ENCODE measurements at regions not wholly inside any gene's neighbourhood (a gene's known extent, or its start where the extent isn't known, plus 50 kb on each side); places are given as distances from the start of the nearest gene placed in this dataset.

DNA sequence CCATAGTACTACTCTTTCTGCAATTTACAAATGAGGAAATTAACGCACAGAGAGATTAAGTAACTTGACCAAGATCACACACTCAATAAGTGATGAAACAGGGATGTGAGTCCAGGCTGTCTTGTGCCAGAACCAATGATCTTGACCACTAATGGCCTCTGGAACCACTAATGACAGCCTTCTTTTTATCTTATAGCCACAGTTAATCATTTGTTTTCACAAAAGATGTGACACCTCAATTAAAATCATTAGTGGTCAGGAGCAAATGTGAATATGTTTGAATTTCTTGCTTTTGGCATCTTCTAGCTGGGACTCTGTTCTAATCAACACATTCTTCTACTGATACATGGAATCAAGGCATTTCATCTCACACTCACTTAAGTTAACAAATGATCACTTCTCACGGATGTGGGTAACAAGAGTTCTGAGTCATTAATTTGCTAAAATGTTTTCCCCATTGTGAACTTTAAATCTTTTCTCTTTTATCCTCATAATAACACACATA, 102.7 kb upstream of the CD180 start:
- TF ChIP-seq, protein P1, sequence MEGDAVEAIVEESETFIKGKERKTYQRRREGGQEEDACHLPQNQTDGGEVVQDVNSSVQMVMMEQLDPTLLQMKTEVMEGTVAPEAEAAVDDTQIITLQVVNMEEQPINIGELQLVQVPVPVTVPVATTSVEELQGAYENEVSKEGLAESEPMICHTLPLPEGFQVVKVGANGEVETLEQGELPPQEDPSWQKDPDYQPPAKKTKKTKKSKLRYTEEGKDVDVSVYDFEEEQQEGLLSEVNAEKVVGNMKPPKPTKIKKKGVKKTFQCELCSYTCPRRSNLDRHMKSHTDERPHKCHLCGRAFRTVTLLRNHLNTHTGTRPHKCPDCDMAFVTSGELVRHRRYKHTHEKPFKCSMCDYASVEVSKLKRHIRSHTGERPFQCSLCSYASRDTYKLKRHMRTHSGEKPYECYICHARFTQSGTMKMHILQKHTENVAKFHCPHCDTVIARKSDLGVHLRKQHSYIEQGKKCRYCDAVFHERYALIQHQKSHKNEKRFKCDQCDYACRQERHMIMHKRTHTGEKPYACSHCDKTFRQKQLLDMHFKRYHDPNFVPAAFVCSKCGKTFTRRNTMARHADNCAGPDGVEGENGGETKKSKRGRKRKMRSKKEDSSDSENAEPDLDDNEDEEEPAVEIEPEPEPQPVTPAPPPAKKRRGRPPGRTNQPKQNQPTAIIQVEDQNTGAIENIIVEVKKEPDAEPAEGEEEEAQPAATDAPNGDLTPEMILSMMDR (IDR thresholded peaks at IDR 0.05), result no peak
- Histone ChIP-seq H3K4me3 (no peak overlapping the region), H3K27me3 (replicated peaks; ENCODE audit: insufficient read depth) (no peaks in the 10 kb centered on the region), H3K27ac (no peak overlapping the region), H3K4me1 (ENCODE audit: control insufficient read depth in 1 of 2, low read depth in 2 of 2) (peaks cover 28 to 38% of the 10 kb centered on the region in 2 donors), H3K9me3 (no peaks in the 10 kb centered on the region), H3K36me3 (no peaks in the 10 kb centered on the region)
- ATAC-seq (ENCODE audit: insufficient number of reproducible peaks, low FRiP score, low read depth) (no peak), DNase-seq (ENCODE audit: low spot score) (no peak)

DNA sequence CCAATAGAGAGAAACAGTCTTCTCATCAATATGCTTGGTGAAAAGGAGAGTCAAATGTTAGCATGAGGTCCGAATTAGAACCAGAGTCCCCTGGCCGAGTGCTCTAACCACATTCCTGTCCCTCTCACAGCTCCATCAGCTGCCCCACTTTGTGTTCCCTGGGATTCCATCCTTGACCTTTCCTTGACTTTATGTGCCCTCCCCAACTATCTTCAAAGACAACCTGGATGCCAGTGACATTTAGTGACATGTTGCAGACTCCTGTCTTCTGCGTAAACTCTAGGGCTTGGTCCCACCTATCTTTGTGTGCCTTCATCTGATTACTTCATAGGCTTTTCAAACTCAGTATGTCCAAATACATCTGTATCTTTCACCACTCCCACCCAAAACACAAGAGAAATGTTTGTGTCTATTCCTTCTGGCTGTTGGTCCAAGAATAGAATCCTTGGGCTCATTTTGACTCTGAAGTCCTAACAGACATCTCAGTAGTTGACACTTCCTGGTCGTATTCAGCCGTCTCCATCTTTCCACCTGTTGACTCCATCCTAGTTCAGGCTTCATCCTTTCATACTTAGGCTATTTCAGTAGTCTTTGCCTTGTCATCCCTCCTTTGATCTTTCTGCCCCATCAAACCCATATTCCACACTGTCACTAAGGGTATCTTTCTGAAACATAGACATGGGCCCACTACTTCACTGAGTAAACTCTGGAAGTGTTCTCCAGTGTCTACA, 101.4 kb upstream of the CD180 start:
- no peaks in the 10 kb centered on the region for H3K27me3 ChIP-seq (replicated peaks; ENCODE audit: insufficient read depth)
- H3K4me1 ChIP-seq (ENCODE audit: control insufficient read depth in 1 of 2, low read depth in 2 of 2), result peaks cover 24 to 33% of the 10 kb centered on the region in 2 donors
- no peak for ATAC-seq (ENCODE audit: insufficient number of reproducible peaks, low FRiP score, low read depth)
- H3K27ac ChIP-seq, result no peak overlapping the region
- H3K36me3 ChIP-seq, result no peaks in the 10 kb centered on the region
- TF ChIP-seq, protein P1 (IDR thresholded peaks at IDR 0.05), result no peak
- no peak for DNase-seq (ENCODE audit: low spot score)
- no peaks in the 10 kb centered on the region for H3K9me3 ChIP-seq
- H3K4me3 ChIP-seq, result no peak overlapping the region

DNA sequence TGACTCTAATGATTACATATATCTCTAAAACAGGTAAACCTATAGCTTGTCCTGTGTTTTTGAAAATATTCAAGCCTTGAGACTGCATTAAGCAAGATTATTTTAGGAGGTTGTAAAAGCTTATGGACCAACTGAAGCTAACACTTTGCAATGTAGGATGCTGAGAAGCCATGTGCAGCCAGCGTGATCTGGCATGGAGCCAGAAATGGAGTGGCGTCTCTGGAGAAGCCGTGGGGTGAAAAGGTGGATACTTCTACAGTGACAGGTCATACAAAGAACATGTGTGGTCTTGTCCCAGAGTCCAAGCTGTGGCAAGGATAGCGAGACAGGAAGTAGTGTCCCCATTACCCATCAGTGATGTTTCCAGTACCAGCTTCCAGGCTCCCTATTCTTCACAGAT, 100.8 kb upstream of the CD180 start:
- H3K4me1 ChIP-seq (ENCODE audit: control insufficient read depth in 1 of 2, low read depth in 2 of 2), result peaks cover 19 to 27% of the 10 kb centered on the region in 2 donors

DNA sequence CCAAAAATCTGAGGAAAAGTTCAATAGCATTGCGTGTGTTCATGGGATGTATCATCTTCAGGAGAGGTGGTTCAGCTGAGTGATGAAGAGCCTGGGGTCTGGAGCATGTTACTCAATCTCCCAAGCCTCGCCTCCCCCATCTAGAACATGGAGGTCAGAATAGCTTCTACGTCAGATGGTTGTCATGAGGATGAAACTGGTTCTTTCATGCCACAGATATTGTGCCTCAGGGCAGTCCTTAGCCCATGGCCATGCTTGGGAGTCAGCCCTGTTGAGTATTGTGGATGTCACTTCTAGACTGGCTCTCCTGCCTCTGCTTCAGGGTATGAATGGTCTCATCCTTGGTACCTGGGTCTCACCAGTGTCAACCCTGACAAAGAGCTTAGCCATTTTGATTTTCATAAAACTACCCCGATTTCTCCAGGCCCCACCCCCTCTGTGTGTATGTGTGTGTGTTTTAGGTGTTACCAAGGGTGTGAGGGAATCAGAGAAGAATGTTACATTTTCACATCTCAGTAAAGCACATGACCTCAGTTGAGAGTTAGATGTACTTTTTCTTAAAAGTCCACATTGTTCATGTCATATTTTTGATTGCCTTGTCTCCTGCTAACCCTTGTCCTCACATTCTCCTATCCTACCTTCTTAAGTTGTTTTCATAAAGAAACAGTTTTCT, 97.8 kb upstream of the CD180 start:
- Histone ChIP-seq H3K4me1 (ENCODE audit: control insufficient read depth in 1 of 2, low read depth in 2 of 2) (peaks cover 6 to 13% of the 10 kb centered on the region in 2 donors), H3K27me3 (replicated peaks; ENCODE audit: insufficient read depth) (no peaks in the 10 kb centered on the region), H3K27ac (no peak overlapping the region), H3K36me3 (no peaks in the 10 kb centered on the region), H3K9me3 (no peaks in the 10 kb centered on the region), H3K4me3 (no peak overlapping the region)
- no peak for DNase-seq (ENCODE audit: low spot score)
- TF ChIP-seq, protein P1 (IDR thresholded peaks at IDR 0.05), result no peak
- ATAC-seq (ENCODE audit: insufficient number of reproducible peaks, low FRiP score, low read depth), result no peak

More for the DNA sequence above, 100.8 kb upstream of the CD180 start:
- no peaks in the 10 kb centered on the region for H3K27me3 ChIP-seq (replicated peaks; ENCODE audit: insufficient read depth)
- ATAC-seq (ENCODE audit: insufficient number of reproducible peaks, low FRiP score, low read depth) (no peak), DNase-seq (ENCODE audit: low spot score) (no peak)
- no peaks in the 10 kb centered on the region for H3K36me3 ChIP-seq
- no peak overlapping the region for H3K4me3 ChIP-seq
- no peaks in the 10 kb centered on the region for H3K9me3 ChIP-seq
- no peak overlapping the region for H3K27ac ChIP-seq
- TF ChIP-seq, protein P1 (IDR thresholded peaks at IDR 0.05), result no peak

DNA sequence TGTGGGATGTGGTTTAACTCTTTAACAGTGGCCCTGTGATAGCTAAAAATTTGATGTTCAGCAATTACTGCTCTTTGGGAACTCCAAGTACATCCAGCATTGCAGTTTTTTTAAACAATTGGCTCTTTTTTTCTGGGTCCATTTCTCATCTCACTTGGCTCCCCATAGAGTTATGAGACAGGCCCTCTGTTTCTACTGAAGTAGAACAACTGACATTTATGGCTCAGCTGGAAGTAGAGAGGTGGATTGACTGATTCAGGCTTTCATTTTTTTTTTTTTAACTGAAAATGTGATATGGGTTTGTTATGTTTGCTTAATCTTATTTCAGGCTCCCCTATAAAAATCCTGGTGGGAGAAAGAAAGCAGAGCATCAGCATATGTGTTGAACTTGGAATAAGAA, 96.6 kb upstream of the CD180 start:
- ATAC-seq (ENCODE audit: insufficient number of reproducible peaks, low FRiP score, low read depth), result no peak
- Histone ChIP-seq H3K27ac (no peak overlapping the region), H3K4me1 (ENCODE audit: control insufficient read depth in 1 of 2, low read depth in 2 of 2) (peaks cover 7 to 23% of the 10 kb centered on the region in 2 donors), H3K27me3 (replicated peaks; ENCODE audit: insufficient read depth) (no peaks in the 10 kb centered on the region), H3K36me3 (no peaks in the 10 kb centered on the region), H3K4me3 (no peak overlapping the region), H3K9me3 (no peaks in the 10 kb centered on the region)
- DNase-seq (ENCODE audit: low spot score), result no peak
- TF ChIP-seq, protein P1 (IDR thresholded peaks at IDR 0.05), result no peak
